SHP77 (cell line): ENCODE measurements at regions not wholly inside any gene's neighbourhood (a gene's known extent, or its start where the extent isn't known, plus 50 kb on each side); places are given as distances from the start of the nearest gene placed in this dataset.

Experiments
- DNase-seq, 2 experiments: peaks; one replicate each; lab custom pipeline; 2025; lab: John Stamatoyannopoulos, UW

- DNase-seq = no peak
Observed at GRCh38 chr5:13567819-13568218, 376.7 kb downstream of the DNAH5 start.

DNA sequence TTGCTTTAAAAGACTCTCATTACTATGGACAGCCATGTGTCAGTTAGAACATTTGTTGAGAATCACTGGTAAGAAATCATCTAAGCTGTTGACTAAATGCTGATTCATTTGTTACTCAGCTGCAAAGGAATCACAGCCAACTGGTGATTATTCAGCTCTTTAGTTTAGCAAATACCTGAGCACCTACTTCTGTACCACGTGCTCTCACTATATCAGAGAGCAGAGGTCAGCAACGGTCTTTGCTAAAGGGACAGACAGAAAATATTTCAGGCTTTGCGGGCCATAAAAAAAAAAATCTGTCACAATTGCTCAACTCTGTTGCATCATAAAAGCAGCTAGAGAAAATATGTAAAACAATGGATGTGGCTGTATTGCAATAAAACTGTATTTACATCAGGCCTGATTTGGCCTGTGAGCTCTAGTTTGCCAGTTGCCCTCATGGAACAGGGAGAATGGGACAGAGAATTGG lies 377.6 kb downstream of the DNAH5 start:
- no peak for DNase-seq

DNA sequence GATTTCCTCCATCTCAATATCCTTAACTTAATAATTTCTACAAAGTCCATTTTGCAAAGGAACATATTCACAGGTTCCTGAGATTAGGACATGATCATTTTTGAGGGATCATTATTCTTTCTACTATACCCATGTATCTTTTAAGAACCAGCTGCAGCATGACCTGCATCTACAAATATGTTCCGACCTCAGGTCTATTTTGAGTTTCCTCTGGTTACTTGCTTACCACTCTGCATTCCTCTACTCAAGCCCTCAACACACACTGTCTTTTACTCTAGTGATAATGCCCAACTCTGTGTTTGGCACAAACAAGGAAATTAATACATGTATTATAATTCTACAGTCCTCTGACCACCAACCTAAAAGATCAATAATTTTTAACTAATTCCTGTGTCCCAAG lies 386.1 kb downstream of the DNAH5 start:
- no peak for DNase-seq

DNA sequence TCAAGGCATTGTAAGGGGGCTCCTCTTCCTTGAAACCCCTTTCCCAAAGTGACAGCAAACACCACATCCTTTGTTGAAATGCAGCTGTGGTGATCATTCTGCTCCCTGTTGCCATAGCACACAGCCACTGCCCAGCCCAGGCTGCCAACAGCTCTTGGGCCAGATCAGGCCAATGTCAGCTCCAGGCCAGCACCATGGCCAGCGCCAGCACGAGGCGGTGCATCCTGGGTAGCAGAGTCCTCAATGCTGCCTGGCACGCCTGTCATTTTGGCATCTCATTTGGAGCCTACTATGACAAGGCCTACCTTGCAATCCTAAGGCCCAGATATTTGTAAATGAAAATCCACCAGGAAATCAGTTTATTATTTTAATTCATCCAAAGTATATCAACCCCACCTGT lies 390.6 kb downstream of the DNAH5 start:
- no peak for DNase-seq

DNA sequence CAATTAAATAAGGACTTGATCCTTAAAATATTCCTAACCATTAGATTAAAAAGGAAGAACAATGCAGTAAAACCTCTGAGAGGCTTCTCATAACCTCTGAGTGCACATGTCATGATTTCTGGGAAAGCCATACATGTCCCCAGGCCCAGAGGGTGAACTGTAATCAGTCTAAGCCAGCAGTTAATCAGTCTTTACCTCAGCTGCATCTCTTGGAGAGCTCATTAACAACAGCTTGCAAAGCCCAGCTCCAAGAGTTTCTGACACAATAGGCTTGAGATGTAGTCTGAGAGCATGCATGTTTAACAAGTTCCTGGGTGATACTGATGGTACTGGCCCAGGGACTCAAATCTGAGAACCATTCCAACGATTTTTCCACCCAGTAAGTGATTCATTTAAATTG lies 392.1 kb downstream of the DNAH5 start:
- no peak for DNase-seq

DNA sequence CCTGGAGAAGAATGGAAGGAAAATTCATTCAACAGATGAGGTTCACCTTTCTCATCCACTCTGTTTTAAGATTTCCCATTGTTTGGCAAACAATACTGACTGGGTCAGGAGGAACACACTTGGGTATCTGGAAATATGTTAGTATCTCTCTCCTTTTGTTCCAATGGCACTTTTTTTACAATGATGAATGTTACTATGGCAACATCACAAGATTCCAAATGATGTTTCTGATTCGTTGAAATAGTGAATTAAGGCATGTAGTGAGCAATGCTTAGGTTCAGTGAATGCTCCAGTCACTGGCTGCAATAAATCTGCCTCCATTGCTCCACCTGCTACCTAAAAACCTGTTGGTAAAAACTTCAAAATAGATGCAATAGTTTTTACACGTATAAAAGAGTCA lies 392.8 kb downstream of the DNAH5 start:
- DNase-seq = no peak

DNA sequence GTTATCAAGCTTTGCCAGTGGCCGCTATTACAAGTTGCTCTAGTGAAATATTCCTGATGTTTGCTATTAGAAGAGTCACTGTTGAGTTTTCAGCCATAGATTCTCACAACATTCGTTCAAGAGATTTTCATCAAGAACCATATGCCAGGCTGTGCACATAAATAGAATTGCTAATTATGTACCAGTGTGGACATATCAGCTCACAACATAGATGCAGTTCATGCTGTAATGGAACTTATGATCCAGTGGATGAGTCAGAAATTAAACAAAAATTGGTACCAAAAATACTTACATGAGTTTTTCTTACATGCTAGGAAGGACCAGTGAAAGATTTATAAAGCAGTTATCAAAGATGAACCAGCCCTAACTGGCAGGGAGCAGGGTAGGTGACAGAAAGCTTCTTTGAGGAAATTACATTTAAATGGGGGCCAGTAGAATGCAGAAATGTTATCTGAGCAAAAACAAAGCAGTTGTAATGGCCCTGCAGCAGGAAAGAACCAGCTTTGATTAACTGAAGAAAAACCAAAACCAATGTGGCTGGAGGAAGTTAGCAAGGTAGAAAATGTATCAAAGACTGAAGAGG lies 404.2 kb downstream of the DNAH5 start:
- DNase-seq = no peak

GRCh38 chr5:13536933-13537332 lies 407.6 kb downstream of the DNAH5 start:
- DNase-seq = no peak

DNA sequence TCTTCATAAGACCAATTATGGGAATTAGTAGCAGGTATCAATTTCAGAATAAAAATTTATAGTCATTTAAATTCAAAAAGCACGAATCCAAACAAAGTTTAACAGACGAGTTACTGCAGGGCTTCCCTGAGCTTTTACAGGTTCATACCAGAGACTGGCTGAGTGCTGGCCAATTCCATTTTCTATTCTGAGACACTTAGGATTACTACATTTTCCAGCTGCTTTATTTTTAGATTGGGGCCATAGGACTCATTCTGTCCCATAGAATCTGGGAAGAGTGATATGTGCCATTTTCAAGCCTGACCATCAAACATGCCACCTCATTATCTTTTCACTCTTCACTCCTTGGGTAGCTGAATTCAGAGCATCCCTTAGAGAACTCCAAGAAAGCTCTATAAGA lies 410.7 kb downstream of the DNAH5 start:
- DNase-seq = no peak

GRCh38 chr5:13529300-13529699 lies 415.2 kb downstream of the DNAH5 start:
- no peak for DNase-seq

GRCh38 chr5:13524936-13525335 lies 419.6 kb downstream of the DNAH5 start:
- no peak for DNase-seq

- DNase-seq = no peak
Observed at GRCh38 chr5:13519131-13519530, 425.4 kb downstream of the DNAH5 start.

GRCh38 chr5:13516195-13516594 lies 428.3 kb downstream of the DNAH5 start:
- DNase-seq = no peak

- no peak for DNase-seq
Observed at GRCh38 chr5:13511442-13511841, 433.0 kb downstream of the DNAH5 start.

DNA sequence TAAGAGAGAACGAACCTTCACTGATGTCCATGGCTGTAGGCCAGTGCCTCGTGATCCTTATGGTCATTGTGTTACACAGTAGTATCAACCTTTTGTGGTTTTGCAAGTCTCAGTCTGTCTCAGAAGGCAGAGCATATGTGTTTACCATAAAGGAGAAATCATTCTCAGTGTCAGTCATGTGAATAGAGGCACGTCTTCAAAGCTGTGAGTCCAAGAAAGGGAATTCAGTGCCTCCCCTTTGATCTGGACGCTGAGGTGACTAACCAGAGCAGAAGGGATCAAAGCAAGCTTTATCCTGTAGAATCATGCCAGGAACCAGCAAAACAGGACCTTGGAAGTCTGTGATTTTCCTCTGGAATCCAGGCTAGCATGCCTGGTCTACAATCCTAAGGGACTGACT lies 433.9 kb downstream of the DNAH5 start:
- no peak for DNase-seq

GRCh38 chr5:13508559-13508958 lies 435.9 kb downstream of the DNAH5 start:
- no peak for DNase-seq

GRCh38 chr5:13505326-13505725 lies 439.2 kb downstream of the DNAH5 start:
- DNase-seq = no peak

GRCh38 chr5:13503017-13503416 lies 441.5 kb downstream of the DNAH5 start:
- no peak for DNase-seq

- DNase-seq = no peak
Observed at GRCh38 chr5:13501176-13501575, 443.3 kb downstream of the DNAH5 start.

DNA sequence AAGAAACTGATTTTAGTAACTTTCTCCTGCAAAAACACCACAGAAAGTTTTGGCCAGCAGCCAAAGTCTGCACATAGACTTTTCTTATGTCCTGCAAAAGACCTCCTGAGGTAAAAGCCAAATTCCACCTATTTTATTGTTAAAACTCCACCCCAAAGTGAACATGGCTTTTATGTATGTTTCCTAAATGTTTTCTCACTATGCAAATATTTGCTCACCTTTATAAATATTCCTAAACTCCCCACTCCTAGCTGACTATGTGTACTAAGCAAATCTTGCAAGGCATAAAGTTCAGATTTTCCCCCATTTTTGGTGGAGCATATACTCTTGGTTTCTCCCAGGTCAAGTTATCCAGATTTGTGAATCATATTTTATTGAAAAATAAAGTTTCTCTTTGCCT lies 446.2 kb downstream of the DNAH5 start:
- DNase-seq = no peak

DNA sequence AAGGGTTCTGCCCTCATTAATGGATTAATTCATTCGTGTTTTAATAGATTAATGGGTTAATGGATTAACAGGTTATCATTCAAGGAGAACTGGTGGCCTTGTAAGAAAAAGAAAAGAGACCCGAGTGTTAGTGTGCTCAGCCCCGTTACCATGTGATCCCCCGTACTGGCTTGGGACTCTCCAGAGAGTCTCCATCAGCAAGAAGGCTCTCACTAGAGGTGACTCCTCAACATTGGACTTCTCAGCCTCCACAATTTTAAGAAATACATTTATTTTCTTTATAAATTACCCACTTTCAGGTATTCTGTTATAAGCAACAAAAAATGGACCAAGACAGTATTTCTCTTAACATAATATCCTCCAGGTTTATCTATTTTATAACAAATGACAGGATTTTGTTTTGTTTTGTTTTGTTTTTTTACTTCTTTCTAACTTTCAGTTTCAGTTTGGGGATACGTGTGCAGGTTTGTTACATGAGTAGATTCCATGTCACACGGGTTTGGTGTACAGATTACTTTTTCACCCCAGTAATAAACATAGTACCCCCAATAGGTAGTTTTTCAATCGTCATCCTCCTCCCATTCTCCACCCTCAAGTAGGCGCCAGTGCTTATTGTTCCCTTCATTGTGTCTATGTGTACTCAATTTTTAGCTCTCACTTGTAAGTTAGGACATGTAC lies 456.1 kb downstream of the DNAH5 start:
- no peak for DNase-seq

DNA sequence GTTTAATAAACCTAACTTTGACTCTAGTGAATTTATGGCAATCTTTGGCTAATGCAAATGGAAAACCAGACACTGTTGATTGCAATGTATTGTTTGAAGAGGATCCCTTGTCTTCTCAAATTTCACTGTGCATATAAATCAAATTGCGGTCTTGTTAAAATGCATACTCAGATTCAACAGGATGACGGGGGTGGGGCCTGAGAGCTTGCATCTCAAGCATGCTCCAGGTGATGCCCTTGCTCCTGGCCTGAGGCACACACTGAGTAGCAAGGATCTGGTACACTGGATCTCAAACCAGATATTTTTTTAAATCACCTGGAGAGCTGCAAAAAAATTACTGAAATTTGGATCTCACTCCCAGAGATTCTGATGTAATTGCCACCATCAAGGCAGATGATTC lies 463.7 kb downstream of the DNAH5 start:
- DNase-seq = peak; percentile 23 to 25

DNA sequence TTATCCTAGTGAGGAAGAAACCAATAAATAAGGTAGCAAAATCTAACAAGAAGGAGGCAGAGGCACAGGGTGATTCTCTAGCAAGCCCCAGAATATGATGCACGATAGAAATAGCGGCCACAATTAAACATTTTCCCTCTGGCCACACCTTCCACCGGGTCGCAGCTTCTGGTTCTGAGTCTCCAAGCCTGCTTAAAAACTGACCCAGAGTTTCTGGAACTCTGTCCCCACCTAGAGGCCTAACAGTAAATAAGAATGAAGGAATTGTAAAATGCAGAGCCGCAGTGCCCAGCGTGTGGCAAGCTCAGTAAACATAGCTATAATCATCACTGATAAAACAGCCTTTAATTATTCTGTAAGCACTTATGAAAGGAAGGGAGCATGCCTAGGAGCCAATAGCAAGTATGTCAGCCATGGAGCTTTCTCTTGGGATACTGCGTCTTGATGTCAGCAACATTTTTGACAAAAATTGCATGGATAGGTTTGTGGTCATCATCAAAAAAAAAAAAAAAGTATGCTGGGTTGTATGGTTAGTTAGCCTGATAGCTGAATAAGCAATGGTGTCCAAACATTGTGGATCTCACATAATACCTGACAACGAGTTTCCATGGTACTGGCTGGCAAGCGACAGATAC lies 465.5 kb downstream of the DNAH5 start:
- DNase-seq = peak; percentile 67 to 74
